ENCODE measurements at regions not wholly inside any gene's neighbourhood (a gene's known extent, or its start where the extent isn't known, plus 50 kb on each side); places are given as distances from the start of the nearest gene placed in this dataset.
"Not testable (repeated sequence)": the region's sequence is repeated elsewhere in the genome, so short reads cannot be mapped to it uniquely, and the experiment has no call there.

- no peak for DNase-seq
These were observed 51.0 kb downstream of the IARS1 start for GRCh38 chr9:92242260-92243136.

GRCh38 chr9:92236915-92237314 lies 56.6 kb downstream of the IARS1 start:
- no peak for DNase-seq

GRCh38 chr9:92236465-92236864 lies 57.0 kb downstream of the IARS1 start:
- no peak for DNase-seq

- DNase-seq: no peak
These were observed 59.0 kb downstream of the IARS1 start for GRCh38 chr9:92234514-92234913.

- DNase-seq: no peak
These were observed 61.3 kb downstream of the IARS1 start for GRCh38 chr9:92232190-92232589.

GRCh38 chr9:92228628-92229027 lies 64.9 kb downstream of the IARS1 start:
- no peak for DNase-seq

- no peak for DNase-seq
These were observed 69.3 kb downstream of the IARS1 start for GRCh38 chr9:92224177-92224576.

- DNase-seq: no peak
These were observed 69.7 kb downstream of the IARS1 start for GRCh38 chr9:92223758-92224157.

- no peak for DNase-seq
These were observed 84.6 kb downstream of the IARS1 start for GRCh38 chr9:92208693-92209524.

- DNase-seq: peak; percentile 18
These were observed 87.0 kb downstream of the IARS1 start for GRCh38 chr9:92206488-92206887.

- not testable (repeated sequence) for DNase-seq
These were observed 88.7 kb upstream of the SPTLC1 start for GRCh38 chr9:92203887-92204286.

- DNase-seq: not testable (repeated sequence)
These were observed 83.0 kb upstream of the SPTLC1 start for GRCh38 chr9:92198237-92198636.

GRCh38 chr9:92196909-92197308 lies 81.7 kb upstream of the SPTLC1 start:
- no peak for DNase-seq

GRCh38 chr9:92196400-92196799 lies 81.2 kb upstream of the SPTLC1 start:
- DNase-seq: no peak

- no peak for DNase-seq
These were observed 76.6 kb upstream of the SPTLC1 start for GRCh38 chr9:92191801-92192200.

GRCh38 chr9:92190536-92190790 lies 75.2 kb upstream of the SPTLC1 start:
- no peak for DNase-seq

- DNase-seq: no peak
These were observed 74.7 kb upstream of the SPTLC1 start for GRCh38 chr9:92189782-92190535.

- no peak for DNase-seq
These were observed 74.0 kb upstream of the SPTLC1 start for GRCh38 chr9:92188969-92189781.

GRCh38 chr9:92187989-92188714 lies 72.9 kb upstream of the SPTLC1 start:
- no peak for DNase-seq

GRCh38 chr9:92187390-92187789 lies 72.2 kb upstream of the SPTLC1 start:
- no peak for DNase-seq

- no peak for DNase-seq
These were observed 71.4 kb upstream of the SPTLC1 start for GRCh38 chr9:92186631-92187030.

- no peak for DNase-seq
These were observed 70.5 kb upstream of the SPTLC1 start for GRCh38 chr9:92185681-92186080.

Data from OCI-M1 (cell line).